ENCODE measurements at regions not wholly inside any gene's neighbourhood (a gene's known extent, or its start where the extent isn't known, plus 50 kb on each side); places are given as distances from the start of the nearest gene placed in this dataset.

DNA sequence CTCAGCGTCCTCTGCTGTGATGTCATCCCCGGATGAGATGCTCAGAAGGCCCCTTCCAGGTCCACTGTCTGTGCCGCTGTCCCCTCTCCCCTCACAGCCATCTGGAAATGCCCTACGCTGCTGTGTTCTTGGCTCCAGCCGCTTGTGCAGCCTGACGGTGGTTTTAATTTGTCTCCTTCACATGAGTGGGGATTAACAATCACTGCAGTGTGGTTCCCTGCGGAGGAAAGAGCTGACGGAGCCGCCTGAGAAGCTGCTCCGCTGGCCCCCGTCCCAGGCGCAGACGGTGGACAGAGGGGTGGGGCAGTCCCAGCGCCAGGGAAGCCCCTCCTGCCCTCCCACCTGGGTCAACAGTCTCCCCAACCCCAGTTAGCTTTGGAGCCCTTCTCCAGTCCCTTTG lies 67.5 kb upstream of the PHF21B start:
- no peak overlapping the region for H2AFZ ChIP-seq
- H3K36me3 ChIP-seq (ENCODE audit: low read depth) = no peaks in the 10 kb centered on the region
- H3K27ac ChIP-seq = no peak overlapping the region
- no peaks in the 10 kb centered on the region for H3F3A ChIP-seq (ENCODE audit: insufficient read depth)
- H3K4me2 ChIP-seq (ENCODE audit: unreplicated experiment) = no peak overlapping the region
- in situ Hi-C loops (cut with MboI) = no loop called here
- no peaks in the 10 kb centered on the region for H3K9me3 ChIP-seq (ENCODE audit: low read depth)
- H3K79me2 ChIP-seq (ENCODE audit: insufficient read depth) = no peaks in the 10 kb centered on the region
- no peak overlapping the region for H3K9ac ChIP-seq
- H3K4me3 ChIP-seq = no peak overlapping the region
- H3K4me1 ChIP-seq (ENCODE audit: insufficient read depth) = peaks cover 7% of the 10 kb centered on the region; the same call in 1 of the 2 replicates
- no peaks in the 10 kb centered on the region for H4K20me1 ChIP-seq (ENCODE audit: insufficient read depth)
- no peak for TF ChIP-seq EZH2phosphoT487 (IDR thresholded peaks at IDR 0.05; ENCODE audit: insufficient read depth, low read depth)
- no peak for TF ChIP-seq EZH2 (IDR thresholded peaks at IDR 0.05; ENCODE audit: insufficient read depth, poor library complexity, severe bottlenecking)
- DNase-seq = no peak
- H3K9me2 ChIP-seq (ENCODE audit: insufficient read depth) = no peaks in the 10 kb centered on the region
- 32 to 36% methylated on average over 14 of the region's 14 CpGs for WGBS, 2 experiments (ENCODE audit: low coverage in 1 of 2, low lambda C conversion rate in 2 of 2, missing lambda C conversion rate in 2 of 2)
- peaks cover 14% of the 10 kb centered on the region; the same call in 1 of the 2 replicates for H3K27me3 ChIP-seq (replicated peaks; ENCODE audit: insufficient read depth)

DNA sequence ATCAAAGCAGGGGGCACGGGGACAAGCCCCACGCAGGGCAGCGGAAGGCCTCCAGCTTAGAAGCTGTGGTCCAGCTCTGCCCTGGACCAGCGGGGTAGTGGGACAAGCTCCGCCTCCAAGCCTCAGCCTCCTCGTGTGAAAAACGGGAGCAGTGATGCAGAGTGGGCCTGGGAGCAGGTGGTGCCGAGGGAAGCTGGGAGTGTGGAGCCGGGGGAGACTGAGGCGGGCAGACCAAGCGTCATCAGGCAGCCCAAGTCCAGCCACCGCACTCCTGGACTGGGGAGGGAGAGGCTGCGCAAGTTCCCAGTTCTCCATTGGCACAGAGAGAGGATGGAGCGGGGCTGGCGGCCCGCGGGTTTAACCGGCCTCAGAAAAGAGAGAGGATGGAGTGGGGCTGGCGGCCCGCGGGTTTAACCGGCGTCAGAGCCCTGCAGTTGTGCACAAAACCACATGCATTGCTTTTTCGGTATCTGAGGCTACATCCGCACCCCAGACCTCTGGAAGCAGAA lies 68.1 kb upstream of the PHF21B start:
- H3F3A ChIP-seq (ENCODE audit: insufficient read depth) = no peaks in the 10 kb centered on the region
- H3K9ac ChIP-seq = no peak overlapping the region
- TF ChIP-seq EZH2 (IDR thresholded peaks at IDR 0.05; ENCODE audit: insufficient read depth, poor library complexity, severe bottlenecking) (no peak), EZH2phosphoT487 (IDR thresholded peaks at IDR 0.05; ENCODE audit: insufficient read depth, low read depth) (no peak)
- no peak overlapping the region for H3K4me3 ChIP-seq
- no peak overlapping the region for H3K4me2 ChIP-seq (ENCODE audit: unreplicated experiment)
- DNase-seq = no peak
- H3K36me3 ChIP-seq (ENCODE audit: low read depth) = no peaks in the 10 kb centered on the region
- in situ Hi-C loops (cut with MboI) = no loop called here
- H3K79me2 ChIP-seq (ENCODE audit: insufficient read depth) = no peaks in the 10 kb centered on the region
- no peaks in the 10 kb centered on the region for H3K9me3 ChIP-seq (ENCODE audit: low read depth)
- H3K9me2 ChIP-seq (ENCODE audit: insufficient read depth) = no peaks in the 10 kb centered on the region
- H3K27ac ChIP-seq = no peak overlapping the region
- no peaks in the 10 kb centered on the region for H4K20me1 ChIP-seq (ENCODE audit: insufficient read depth)
- H3K27me3 ChIP-seq (replicated peaks; ENCODE audit: insufficient read depth) = peaks cover 14% of the 10 kb centered on the region; the same call in 1 of the 2 replicates
- WGBS, 2 experiments (ENCODE audit: low coverage in 1 of 2, low lambda C conversion rate in 2 of 2, missing lambda C conversion rate in 2 of 2) = 67 to 69% methylated on average over 25 of the region's 25 CpGs
- H3K4me1 ChIP-seq (ENCODE audit: insufficient read depth) = 0 out of 2 replicates have a peak, but pooled peaks cover 1% of the 10 kb centered on the region
- H2AFZ ChIP-seq = no peak overlapping the region

DNA sequence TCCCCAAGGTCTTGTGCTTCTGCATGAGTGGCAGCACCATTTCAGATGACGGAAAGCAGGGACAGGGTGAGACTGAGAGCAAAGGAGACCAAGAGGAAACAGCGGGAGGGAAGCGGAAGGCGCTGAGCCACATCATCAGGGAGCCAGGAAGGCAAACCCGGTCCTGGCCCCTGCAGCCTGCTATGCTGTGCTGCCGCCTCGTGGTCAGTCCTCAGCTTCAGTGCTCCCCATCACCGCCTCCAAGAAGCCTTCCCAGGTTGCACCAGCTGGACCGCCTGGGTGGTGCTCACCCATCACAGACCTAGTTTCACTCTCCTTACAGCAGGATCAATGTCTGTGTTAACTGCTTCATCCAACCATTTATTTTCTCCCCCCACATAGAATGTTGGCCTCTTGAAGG lies 73.0 kb upstream of the PHF21B start:
- Histone ChIP-seq H3K27ac (no peak overlapping the region), H3K9me3 (ENCODE audit: low read depth) (no peaks in the 10 kb centered on the region), H3K9ac (no peak overlapping the region), H4K20me1 (ENCODE audit: insufficient read depth) (no peaks in the 10 kb centered on the region), H3K36me3 (ENCODE audit: low read depth) (no peaks in the 10 kb centered on the region), H3K9me2 (ENCODE audit: insufficient read depth) (no peaks in the 10 kb centered on the region), H3K27me3 (replicated peaks; ENCODE audit: insufficient read depth) (peaks cover 16% of the 10 kb centered on the region; the same call in 1 of the 2 replicates), H2AFZ (no peak overlapping the region), H3K4me2 (ENCODE audit: unreplicated experiment) (no peak overlapping the region), H3K4me1 (ENCODE audit: insufficient read depth) (peaks cover 9% of the 10 kb centered on the region), H3F3A (ENCODE audit: insufficient read depth) (peaks cover 16% of the 10 kb centered on the region), H3K4me3 (no peak overlapping the region), H3K79me2 (ENCODE audit: insufficient read depth) (no peaks in the 10 kb centered on the region)
- peak; percentile 39 for DNase-seq
- 34 to 37% methylated on average over 9 of the region's 9 CpGs for WGBS, 2 experiments (ENCODE audit: low coverage in 1 of 2, low lambda C conversion rate in 2 of 2, missing lambda C conversion rate in 2 of 2)
- TF ChIP-seq EZH2 (IDR thresholded peaks at IDR 0.05; ENCODE audit: insufficient read depth, poor library complexity, severe bottlenecking) = no peak
- no peak for TF ChIP-seq EZH2phosphoT487 (IDR thresholded peaks at IDR 0.05; ENCODE audit: insufficient read depth, low read depth)
- in situ Hi-C loops (cut with MboI) = no loop called here

DNA sequence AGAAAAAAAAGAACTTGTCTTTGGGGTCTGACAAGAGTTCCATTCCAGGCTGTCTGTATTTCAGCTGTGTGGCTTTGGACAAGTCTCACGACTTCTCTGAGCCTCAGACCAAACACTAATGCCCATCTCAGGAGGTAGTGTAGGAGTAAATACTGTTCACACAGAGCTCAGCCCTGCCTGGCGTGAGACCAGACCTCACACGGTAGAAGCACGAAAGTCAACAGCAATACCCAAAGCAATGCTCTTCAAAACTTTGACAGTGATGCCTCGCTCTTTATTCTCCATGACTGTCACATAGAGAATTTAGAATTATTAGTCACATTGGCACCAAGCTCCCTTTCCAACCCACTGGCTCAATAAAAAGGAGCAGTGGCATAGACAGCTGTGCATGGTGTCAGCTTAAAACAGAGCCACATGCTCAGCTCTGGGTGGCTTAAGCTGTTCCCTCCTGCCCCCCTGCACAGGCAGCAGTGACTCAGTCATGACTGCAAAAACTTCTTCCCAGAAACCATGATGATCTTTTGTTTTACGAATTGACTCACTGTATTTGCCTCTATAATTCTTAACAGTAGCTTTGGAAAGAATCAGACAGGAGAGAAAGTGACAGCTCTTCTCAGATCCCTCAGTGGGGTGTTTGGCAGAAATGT lies 74.0 kb upstream of the PHF21B start:
- Histone ChIP-seq H4K20me1 (ENCODE audit: insufficient read depth) (no peaks in the 10 kb centered on the region), H3K27me3 (replicated peaks; ENCODE audit: insufficient read depth) (peaks cover 9% of the 10 kb centered on the region; the same call in 1 of the 2 replicates), H3K9me3 (ENCODE audit: low read depth) (no peaks in the 10 kb centered on the region), H3F3A (ENCODE audit: insufficient read depth) (peaks cover 16% of the 10 kb centered on the region), H3K9ac (no peak overlapping the region), H2AFZ (no peak overlapping the region), H3K79me2 (ENCODE audit: insufficient read depth) (no peaks in the 10 kb centered on the region), H3K4me3 (no peak overlapping the region), H3K9me2 (ENCODE audit: insufficient read depth) (no peaks in the 10 kb centered on the region), H3K4me1 (ENCODE audit: insufficient read depth) (peaks cover 9% of the 10 kb centered on the region), H3K36me3 (ENCODE audit: low read depth) (no peaks in the 10 kb centered on the region), H3K4me2 (ENCODE audit: unreplicated experiment) (peak overlapping the region; percentile 10), H3K27ac (no peak overlapping the region)
- peak; percentile 90 for DNase-seq
- TF ChIP-seq EZH2phosphoT487 (IDR thresholded peaks at IDR 0.05; ENCODE audit: insufficient read depth, low read depth) (no peak), EZH2 (IDR thresholded peaks at IDR 0.05; ENCODE audit: insufficient read depth, poor library complexity, severe bottlenecking) (no peak)
- in situ Hi-C loops (cut with MboI) = no loop called here
- WGBS, 2 experiments (ENCODE audit: low coverage in 1 of 2, low lambda C conversion rate in 2 of 2, missing lambda C conversion rate in 2 of 2) = 33 to 34% methylated on average over 6 of the region's 6 CpGs

Measured in GM23248 (cell line).